ENCODE measurements at regions not wholly inside any gene's neighbourhood (a gene's known extent, or its start where the extent isn't known, plus 50 kb on each side); places are given as distances from the start of the nearest gene placed in this dataset.

DNA sequence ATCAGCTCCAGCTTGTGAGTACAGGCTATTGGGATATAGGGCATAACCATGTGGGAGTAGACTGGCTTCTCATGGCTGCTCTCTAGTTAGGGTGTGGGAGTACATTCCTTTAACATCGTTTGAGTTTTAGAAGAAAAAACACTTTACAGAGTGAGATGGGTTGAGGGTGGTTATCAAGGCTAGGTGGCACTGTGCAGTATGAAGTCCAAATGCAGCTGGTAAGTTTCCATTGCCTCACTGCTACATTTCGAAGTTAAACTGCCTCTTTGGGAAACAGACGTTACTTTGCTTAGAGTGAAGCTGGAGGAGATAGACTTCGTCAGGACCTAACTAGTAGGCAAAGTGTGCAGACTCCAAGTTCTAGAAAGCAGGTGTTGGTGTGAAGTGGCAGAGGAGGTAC lies 192.4 kb downstream of the SQOR start:
- Histone ChIP-seq H3K4me1 (no peaks in the 10 kb centered on the region), H3K4me3 (no peak overlapping the region), H3K27ac (no peak overlapping the region), H3K27me3 (no peaks in the 10 kb centered on the region), H3K9me3 (no peaks in the 10 kb centered on the region), H3K36me3 (no peaks in the 10 kb centered on the region)
- intact Hi-C loops (cut with DNase I; ENCODE audit: low total_unique reads) = no loop called here
- TF ChIP-seq CTCF (IDR thresholded peaks at IDR 0.05) (no peak), POLR2A (IDR thresholded peaks at IDR 0.05) (no peak)
- no peak for DNase-seq

DNA sequence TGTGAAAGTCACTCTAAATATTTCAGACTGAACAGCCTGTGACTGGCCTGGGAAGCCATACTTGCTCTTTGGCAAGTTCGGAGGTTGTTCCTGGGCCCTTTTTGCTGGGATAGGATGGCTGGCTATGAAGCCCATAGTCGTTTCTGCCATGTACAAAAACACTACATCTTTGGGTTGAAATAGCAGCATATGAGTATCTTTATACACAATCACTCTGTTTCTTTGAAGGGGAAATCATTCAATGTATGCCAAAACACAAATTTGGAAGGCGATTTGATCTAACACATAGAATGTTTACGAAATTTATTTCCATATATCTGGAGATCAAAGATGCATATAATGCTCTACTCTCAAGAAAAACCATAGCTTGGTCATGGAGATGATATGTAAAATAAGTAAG lies 192.9 kb downstream of the SQOR start:
- intact Hi-C loops (cut with DNase I; ENCODE audit: low total_unique reads) = no loop called here

GRCh38 chr15:45829336-45830153 lies 194.7 kb downstream of the SQOR start:
- TF ChIP-seq POLR2A (IDR thresholded peaks at IDR 0.05) = no peak
- TF ChIP-seq CTCF (IDR thresholded peaks at IDR 0.05) = no peak
- H3K27me3 ChIP-seq = no peaks in the 10 kb centered on the region

More for the DNA sequence above, 192.9 kb downstream of the SQOR start:
- Histone ChIP-seq H3K4me3 (no peak overlapping the region), H3K27ac (no peak overlapping the region), H3K36me3 (no peaks in the 10 kb centered on the region), H3K9me3 (no peaks in the 10 kb centered on the region), H3K4me1 (no peaks in the 10 kb centered on the region), H3K27me3 (no peaks in the 10 kb centered on the region)
- no peak for DNase-seq
- TF ChIP-seq POLR2A (IDR thresholded peaks at IDR 0.05) = no peak
- TF ChIP-seq CTCF (IDR thresholded peaks at IDR 0.05) = no peak

DNA sequence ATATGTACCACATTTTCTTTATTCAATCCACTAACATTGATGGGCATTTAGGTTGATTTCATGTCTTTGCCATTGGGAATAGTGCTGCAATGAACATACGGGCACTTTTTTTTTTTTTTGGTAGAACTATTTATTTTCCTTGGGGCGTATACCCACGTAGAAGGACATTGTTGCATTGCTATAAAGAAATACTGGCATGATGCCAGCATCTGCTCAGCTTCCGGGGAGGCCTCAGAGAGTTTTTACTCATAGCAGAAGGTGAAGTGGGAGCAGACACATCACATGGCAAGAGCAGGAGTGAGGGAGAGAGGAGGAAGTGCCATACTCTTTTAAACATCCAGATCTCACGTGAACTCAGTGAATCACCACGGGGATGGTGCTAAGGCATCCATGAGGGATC lies 197.0 kb downstream of the SQOR start:
- Histone ChIP-seq H3K4me3 (no peak overlapping the region), H3K27ac (no peak overlapping the region), H3K27me3 (no peaks in the 10 kb centered on the region), H3K4me1 (no peaks in the 10 kb centered on the region), H3K36me3 (no peaks in the 10 kb centered on the region), H3K9me3 (no peaks in the 10 kb centered on the region)
- DNase-seq = no peak
- TF ChIP-seq POLR2A (IDR thresholded peaks at IDR 0.05) = no peak
- no peak for TF ChIP-seq CTCF (IDR thresholded peaks at IDR 0.05)
- intact Hi-C loops (cut with DNase I; ENCODE audit: low total_unique reads) = no loop called here

More at GRCh38 chr15:45829336-45830153, 194.7 kb downstream of the SQOR start:
- DNase-seq = no peak
- Histone ChIP-seq H3K27ac (no peak overlapping the region), H3K4me3 (no peak overlapping the region), H3K36me3 (no peaks in the 10 kb centered on the region), H3K4me1 (no peaks in the 10 kb centered on the region), H3K9me3 (no peaks in the 10 kb centered on the region)
- intact Hi-C loops (cut with DNase I; ENCODE audit: low total_unique reads) = no loop called here

DNA sequence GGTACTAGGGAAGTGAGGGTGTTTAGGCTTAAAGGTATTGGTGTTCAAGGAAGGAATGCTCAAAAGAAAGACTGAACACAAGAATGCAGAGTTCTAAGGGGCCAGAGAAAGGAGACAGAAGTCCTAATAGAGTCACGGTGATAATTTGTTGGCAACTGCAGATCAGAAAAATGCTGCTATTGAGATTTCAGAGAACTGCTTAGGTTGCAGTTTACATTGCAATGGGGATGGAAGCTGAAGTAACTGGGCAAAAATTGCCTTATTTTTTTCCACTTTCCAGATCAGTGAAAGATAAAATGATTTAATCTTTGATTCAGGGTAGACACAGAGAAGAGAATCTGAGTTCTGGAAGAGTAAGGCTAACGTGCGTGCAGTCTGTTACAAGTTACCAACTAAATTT lies 199.8 kb downstream of the SQOR start:
- TF ChIP-seq POLR2A (IDR thresholded peaks at IDR 0.05) (no peak), CTCF (IDR thresholded peaks at IDR 0.05) (no peak)
- Histone ChIP-seq H3K27ac (no peak overlapping the region), H3K27me3 (no peaks in the 10 kb centered on the region), H3K9me3 (no peaks in the 10 kb centered on the region), H3K36me3 (no peaks in the 10 kb centered on the region), H3K4me1 (no peaks in the 10 kb centered on the region), H3K4me3 (no peak overlapping the region)
- no peak for DNase-seq
- intact Hi-C loops (cut with DNase I; ENCODE audit: low total_unique reads) = no loop called here

Data from uterus (tissue), 3 donors.